KG1 (cell line): ENCODE measurements at regions not wholly inside any gene's neighbourhood (a gene's known extent, or its start where the extent isn't known, plus 50 kb on each side); places are given as distances from the start of the nearest gene placed in this dataset.

Experiments used
- DNase-seq: peaks from one replicate; lab custom pipeline; 2025; lab: John Stamatoyannopoulos, UW

DNA sequence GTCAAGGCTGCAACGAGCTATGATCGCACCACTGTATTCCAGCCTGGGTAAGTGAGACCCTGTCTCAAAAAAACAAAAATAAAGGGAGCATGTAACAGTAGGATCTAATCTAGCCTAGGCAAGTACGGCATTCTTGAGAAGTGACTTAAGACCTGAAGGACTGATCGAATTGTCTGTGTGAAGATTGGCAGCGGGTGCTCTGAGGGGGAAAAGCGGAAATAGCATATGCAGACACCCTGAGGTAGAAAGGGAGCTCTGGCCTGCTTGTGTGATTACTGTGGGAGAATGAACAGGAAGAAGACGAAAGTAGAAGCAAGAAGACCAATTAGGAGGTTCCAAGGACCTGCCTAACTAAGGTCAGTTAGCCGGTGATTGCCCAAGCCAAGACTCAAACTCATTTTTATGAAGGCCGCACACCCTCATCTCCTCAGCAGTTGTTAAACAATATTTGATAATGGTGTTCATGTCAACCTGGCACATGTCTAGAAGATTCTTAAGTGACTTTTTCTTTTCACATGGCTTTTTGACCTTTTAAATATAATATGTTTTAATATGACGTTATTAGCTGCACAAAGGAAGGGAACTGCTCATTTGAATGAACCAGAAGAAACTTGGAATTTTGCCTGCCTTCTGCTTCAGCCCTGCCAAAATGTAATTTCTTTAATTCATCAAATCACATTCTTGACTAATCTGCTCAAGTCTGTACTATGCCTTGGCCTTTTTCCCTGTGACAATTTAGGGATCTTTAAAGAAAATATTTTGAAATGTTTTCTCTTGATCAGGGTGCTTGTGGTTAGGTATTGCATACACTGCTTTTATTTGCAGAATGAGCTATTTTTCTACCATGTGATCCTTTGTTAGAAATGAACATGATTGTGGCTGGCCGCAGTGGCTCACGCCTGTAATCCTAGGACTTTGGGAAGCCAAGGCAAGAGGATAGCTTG, 289.2 kb upstream of the DMRT1 start:
- no peak for DNase-seq

GRCh38 chr9:555493-555892, 286.0 kb upstream of the DMRT1 start:
- DNase-seq = no peak

GRCh38 chr9:556199-556598, 285.3 kb upstream of the DMRT1 start:
- no peak for DNase-seq

DNA sequence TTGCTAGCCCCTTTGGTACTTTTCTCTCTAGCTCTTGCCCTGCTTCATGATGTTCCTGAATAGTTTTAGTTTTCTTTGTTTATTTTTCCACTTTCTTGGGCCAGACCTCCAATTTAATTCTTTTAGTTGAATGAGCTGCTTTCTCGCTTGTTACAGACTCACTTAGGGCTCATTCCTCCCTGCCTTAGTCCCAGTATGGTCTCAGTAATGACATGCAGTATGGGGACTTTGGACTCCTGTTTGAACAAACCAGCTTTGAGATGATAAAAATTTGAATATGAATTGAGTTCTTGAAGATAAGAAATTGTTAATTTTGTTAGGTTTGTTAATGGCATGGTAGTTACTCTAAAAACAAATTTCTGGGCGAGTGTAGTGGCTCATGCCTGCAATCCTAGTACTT, 284.8 kb upstream of the DMRT1 start:
- DNase-seq = no peak

- no peak for DNase-seq
Measured at GRCh38 chr9:557601-558201, 283.8 kb upstream of the DMRT1 start.

DNA sequence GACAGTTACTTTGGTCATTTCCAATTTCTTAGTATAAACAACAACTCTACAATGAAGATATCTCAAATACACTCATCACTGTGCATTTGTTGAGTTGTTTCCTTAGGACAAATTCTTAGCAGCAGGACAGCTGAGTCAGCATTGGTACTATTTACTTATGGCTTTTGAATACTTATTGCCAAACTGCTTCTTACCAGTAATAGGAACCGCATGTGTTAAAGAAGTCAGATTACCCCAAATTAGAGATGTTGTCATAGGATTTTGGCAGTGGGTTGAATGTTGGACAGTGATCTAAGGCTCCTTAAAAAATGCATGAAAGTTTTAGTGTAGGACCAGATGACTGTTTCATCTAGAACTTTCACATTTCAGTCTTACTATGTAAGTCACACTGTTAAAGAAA, 280.1 kb upstream of the DMRT1 start:
- DNase-seq = no peak

GRCh38 chr9:563200-563599, 278.3 kb upstream of the DMRT1 start:
- DNase-seq = no peak

DNA sequence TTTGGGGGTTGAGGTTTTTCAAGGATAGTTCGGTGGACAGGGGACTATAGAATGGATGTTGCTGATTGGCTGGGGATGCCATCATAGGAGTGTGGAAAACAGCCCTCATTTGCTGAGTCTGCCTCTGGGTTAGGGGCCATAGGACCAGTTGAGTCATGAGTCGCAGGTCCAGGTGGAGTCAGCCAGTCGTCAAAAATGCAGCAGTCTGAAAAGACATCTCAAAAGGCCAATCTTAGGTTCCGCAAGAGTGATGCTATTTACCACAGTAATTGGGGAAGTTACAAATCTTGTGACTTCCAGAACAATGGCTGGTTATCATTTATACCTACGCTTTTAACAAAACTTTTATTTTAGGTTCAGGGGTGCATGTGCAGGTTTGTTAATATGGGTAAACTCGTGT, 276.0 kb upstream of the DMRT1 start:
- DNase-seq = no peak

DNA sequence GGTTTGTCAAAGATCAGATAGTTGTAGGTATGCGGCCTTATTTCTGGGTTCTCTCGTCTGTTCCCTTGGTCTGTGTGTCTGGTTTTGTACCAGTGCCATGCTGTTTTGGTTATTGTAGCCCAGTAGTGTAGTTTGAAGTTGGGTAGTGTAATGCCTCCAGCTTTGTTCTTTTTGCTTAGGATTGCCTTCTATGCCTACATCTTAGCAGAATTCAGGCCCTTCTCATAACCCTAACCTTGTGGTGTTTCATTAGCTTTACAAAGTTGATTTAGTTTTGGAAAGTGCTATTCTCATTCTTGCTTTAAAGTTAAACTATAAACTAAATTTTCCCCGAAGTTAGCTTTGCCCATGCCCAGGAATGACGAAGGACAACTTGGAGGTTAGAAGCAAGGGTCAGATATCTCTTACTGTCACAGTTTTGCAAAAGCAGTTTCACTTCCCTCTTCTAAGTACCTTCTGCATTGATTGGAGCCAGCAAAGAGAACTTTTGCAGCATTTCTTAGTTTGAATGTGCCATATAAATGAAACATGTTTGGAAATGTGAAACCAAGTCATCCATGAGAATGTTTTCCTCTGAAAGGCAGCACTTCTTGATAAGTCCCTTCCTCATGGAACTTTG, 274.3 kb upstream of the DMRT1 start:
- DNase-seq = no peak

- no peak for DNase-seq
Measured at GRCh38 chr9:567747-568305, 273.7 kb upstream of the DMRT1 start.

DNA sequence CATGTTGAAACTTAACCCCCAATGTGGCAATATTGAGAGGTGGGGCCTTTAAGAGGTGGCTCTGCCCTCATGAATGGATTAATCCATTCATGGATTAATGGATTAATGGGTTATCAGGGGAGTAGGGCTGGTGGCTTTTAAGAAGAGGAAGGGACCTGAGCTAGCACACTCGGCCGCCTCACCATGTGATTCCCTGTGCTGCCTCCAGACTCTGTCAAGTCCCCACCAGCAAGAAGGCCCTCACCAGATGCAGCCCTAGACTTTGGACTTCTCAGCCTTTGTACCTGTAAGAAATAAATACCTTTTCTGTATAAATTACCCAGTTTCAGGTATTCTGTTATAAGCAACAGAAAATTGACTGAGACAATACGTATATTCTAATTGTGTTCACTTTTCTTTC, 272.2 kb upstream of the DMRT1 start:
- no peak for DNase-seq

- no peak for DNase-seq
Measured at GRCh38 chr9:570187-570586, 271.3 kb upstream of the DMRT1 start.

DNA sequence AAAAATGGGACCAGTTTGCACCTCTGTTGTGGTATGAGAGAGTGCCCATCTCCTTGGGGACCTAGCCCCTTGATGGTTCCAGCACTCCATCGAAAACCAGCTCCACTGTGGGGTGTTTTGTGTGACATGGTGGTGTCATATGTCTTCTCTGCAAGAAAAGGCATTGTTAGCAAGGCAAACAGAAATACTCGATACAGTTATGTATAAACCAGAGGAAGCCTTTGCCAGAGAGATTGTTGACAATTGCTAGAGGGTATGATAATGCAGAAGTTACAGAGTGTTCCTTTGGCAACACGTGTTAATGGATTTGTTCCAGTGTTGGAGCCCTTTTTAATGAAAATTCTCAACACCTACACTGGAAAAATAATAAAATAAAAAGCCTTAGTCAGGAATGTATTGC, 270.4 kb upstream of the DMRT1 start:
- no peak for DNase-seq

GRCh38 chr9:571741-572140, 269.8 kb upstream of the DMRT1 start:
- no peak for DNase-seq

DNA sequence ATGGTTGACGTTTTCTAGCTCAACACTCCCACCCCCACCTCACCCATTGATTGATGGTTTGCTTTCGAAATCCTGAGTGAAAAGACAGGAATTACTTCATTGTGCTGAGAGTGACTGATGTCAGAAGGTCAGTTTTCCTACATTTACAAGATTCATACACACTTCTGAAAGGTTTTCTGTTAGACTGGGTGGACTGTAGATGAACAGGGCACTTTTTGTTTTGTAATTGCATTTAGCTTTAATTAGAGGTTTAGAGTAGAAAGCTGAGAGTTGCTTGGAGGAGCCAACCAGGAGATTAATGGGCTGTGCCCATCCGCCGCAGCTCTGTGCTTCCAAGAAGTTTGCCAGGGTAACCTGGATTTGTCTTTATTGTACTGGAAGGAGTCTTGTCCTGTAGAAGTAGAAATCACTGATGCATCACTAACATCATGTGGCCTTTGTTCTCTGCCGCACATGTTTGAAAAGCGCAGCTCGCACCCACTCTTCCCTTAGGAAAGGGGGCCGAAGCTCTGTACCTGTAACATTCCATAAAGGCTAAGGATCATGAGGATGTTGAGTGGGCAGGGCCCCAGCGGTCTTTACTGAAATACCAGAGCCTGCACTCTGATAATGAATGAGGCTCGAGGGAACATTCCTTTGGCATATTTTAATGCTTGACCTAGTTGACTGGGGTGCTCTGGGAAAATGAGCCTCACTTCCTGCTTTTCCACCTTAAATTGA, 267.6 kb upstream of the DMRT1 start:
- no peak for DNase-seq

GRCh38 chr9:575139-575538, 266.4 kb upstream of the DMRT1 start:
- DNase-seq = no peak

DNA sequence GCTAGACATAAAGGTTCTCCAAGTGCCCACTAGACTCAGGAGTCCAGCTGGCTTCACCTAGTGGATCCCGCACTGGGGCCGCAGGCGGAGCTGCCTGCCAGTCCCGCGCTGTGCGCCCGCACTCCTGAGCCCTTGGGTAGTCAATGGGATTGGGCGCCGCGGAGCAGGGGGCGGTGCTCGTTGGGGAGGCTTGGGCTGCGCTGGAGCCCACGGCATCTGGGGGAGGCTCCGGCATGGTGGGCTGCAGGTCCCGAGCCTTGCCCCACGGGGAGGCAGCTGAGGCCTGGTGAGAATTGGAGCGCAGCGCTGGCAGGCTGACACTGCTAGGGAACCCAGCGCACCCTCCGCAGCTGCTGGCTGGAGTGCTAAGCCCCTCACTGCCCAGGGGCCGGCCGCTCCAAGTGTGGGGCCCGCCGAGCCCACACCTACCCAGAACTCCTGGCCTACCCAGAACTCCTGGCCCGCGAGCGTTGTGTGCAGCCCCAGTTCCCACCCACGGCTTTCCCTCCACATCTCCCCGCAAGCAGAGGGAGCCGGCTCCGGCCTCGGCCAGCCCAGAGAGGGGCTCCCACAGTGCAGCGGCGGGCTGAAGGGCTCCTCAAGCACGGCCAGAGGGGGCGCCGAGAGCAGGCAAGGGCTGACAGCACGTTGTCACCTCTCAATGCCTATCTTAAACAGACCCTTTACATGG, 260.7 kb upstream of the DMRT1 start:
- DNase-seq = no peak

- no peak for DNase-seq
Measured at GRCh38 chr9:581673-582497, 259.6 kb upstream of the DMRT1 start.

- no peak for DNase-seq
Measured at GRCh38 chr9:582775-583174, 258.7 kb upstream of the DMRT1 start.

- no peak for DNase-seq
Measured at GRCh38 chr9:587527-587926, 254.0 kb upstream of the DMRT1 start.

DNA sequence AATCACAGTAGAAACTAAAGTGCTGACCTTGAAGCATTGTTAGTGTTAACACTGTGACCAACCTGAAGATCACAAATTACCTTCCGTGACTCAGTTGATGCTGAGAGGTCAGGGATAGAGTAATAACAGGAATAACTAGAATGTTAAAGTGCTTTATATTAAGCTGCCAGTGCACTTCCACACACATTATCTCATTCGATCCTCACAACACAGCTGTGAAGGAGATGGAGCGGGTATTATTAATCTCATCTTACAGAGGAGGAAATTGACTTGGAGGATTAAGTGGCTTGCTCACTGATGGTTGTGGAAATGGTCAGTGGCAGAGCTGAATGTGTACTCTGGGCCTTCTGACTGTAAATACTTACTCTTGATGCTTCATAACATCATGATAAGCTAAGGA, 252.5 kb upstream of the DMRT1 start:
- no peak for DNase-seq
